ENCODE measurements at regions not wholly inside any gene's neighbourhood (a gene's known extent, or its start where the extent isn't known, plus 50 kb on each side); places are given as distances from the start of the nearest gene placed in this dataset.

- no peak for TF ChIP-seq EZH2 (IDR thresholded peaks at IDR 0.05; ENCODE audit: low read length)
- TF ChIP-seq, protein P1, sequence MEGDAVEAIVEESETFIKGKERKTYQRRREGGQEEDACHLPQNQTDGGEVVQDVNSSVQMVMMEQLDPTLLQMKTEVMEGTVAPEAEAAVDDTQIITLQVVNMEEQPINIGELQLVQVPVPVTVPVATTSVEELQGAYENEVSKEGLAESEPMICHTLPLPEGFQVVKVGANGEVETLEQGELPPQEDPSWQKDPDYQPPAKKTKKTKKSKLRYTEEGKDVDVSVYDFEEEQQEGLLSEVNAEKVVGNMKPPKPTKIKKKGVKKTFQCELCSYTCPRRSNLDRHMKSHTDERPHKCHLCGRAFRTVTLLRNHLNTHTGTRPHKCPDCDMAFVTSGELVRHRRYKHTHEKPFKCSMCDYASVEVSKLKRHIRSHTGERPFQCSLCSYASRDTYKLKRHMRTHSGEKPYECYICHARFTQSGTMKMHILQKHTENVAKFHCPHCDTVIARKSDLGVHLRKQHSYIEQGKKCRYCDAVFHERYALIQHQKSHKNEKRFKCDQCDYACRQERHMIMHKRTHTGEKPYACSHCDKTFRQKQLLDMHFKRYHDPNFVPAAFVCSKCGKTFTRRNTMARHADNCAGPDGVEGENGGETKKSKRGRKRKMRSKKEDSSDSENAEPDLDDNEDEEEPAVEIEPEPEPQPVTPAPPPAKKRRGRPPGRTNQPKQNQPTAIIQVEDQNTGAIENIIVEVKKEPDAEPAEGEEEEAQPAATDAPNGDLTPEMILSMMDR (optimal IDR thresholded peaks at IDR 0.05 in 1 of 3, IDR thresholded peaks at IDR 0.05 in 1 of 3, conservative IDR thresholded peaks at IDR 0.05 in 1 of 3; ENCODE audit: extremely low read depth in 1 of 3, insufficient read depth in 2 of 3, low read length in 3 of 3), result no peak
Observed at GRCh38 chr17:54839447-54839846, 61.2 kb upstream of the TOM1L1 start.
